ENCODE measurements at regions not wholly inside any gene's neighbourhood (a gene's known extent, or its start where the extent isn't known, plus 50 kb on each side); places are given as distances from the start of the nearest gene placed in this dataset.

DNA sequence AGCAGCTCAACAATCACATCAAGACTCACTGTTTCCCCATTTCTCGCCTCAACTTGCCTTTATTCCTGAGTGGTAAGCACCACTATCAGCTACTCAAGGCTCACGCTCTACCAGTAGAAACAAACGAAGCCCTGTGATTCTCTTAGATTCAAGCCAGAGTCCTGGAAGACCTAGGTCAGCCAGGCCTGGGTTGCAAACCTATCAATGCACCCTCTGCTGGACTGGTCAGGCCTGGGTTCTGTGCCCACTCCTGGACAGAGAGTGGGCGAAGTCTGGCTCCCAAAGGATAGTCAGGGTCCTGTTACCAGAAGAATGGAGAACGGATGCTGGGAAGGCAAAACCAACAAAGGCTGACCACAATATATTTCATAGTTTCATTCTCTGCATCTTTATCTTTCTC is 308.4 kb downstream of the SHQ1 start:
- Histone ChIP-seq H3K4me3 (ENCODE audit: low read length) (no peak overlapping the region), H3K9me3 (ENCODE audit: control insufficient read depth, low read depth, low read length) (no peaks in the 10 kb centered on the region), H3K27ac (ENCODE audit: low read length) (no peak overlapping the region), H3K4me1 (ENCODE audit: control insufficient read depth, insufficient read depth, low read length) (no peaks in the 10 kb centered on the region), H3K36me3 (ENCODE audit: control insufficient read depth, insufficient read depth, low read length) (no peaks in the 10 kb centered on the region), H3K27me3 (ENCODE audit: control insufficient read depth, insufficient read depth, low read length) (no peaks in the 10 kb centered on the region)
- DNase-seq, result no peak
- WGBS (ENCODE audit: insufficient coverage, low lambda C conversion rate), result no CpG with 5 or more reads among the region's 5 CpGs

DNA sequence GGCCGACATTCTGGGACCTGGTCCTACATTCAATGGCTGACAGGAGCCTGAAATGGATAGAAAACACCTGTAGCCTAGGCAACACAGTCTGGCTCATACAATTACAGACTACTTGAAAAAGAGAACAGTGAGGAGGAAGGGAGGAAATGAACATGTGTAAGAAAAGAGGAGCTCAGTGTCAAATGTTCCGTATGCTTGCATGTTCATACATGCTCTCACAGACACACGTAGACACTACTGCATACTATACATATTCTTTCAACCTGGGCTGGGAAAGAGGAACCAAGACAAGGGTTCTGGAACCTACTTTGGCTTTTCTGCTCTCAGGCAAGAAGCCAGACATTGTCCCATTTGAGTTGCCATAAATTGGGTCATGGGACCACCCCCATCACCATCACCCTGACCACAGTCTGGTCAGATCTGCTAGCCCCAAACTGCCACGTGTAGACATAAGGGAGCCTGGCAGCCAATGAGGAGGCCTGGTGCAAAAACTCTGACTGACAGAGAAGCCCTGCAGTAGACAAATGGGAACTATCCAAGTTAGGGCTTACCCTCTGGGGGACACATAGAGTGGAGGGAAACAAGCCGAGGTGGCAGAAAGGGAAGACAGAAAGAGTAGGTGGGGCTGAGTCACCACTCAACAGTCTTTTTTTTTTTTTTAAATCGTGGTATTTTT is 310.0 kb downstream of the SHQ1 start:
- H3K4me1 ChIP-seq (ENCODE audit: control insufficient read depth, insufficient read depth, low read length), result no peaks in the 10 kb centered on the region
- WGBS (ENCODE audit: insufficient coverage, low lambda C conversion rate), result 83% methylated on average over 2 of the region's 6 CpGs

DNA sequence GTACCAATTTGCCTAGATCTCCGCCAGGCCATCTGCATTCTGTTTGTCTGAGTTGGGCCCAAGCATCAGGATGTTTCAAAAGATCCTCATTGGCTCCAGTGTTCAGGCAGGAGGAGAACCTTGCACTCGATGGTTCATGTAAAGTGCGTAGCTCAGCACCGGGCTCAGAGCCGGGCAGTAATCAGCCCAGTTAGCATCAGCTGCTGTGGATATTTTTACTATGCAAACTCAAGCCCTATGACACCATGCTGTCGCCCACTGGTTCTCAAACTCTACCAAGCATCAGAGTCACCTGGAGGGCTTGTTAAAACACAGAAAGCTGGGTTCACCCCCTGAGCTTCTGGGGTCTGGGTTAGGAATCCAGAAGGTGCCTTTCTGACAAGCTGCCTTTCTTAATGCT is 310.8 kb downstream of the SHQ1 start:
- no peak overlapping the region for H3K27ac ChIP-seq (ENCODE audit: low read length)
- no CpG with 5 or more reads among the region's 6 CpGs for WGBS (ENCODE audit: insufficient coverage, low lambda C conversion rate)
- H3K9me3 ChIP-seq (ENCODE audit: control insufficient read depth, low read depth, low read length), result peaks cover 3% of the 10 kb centered on the region
- no peaks in the 10 kb centered on the region for H3K36me3 ChIP-seq (ENCODE audit: control insufficient read depth, insufficient read depth, low read length)
- no peak overlapping the region for H3K4me3 ChIP-seq (ENCODE audit: low read length)
- H3K4me1 ChIP-seq (ENCODE audit: control insufficient read depth, insufficient read depth, low read length), result no peaks in the 10 kb centered on the region
- no peaks in the 10 kb centered on the region for H3K27me3 ChIP-seq (ENCODE audit: control insufficient read depth, insufficient read depth, low read length)
- no peak for DNase-seq

More for the DNA sequence above, 310.0 kb downstream of the SHQ1 start:
- no peak for DNase-seq
- Histone ChIP-seq H3K27ac (ENCODE audit: low read length) (no peak overlapping the region), H3K27me3 (ENCODE audit: control insufficient read depth, insufficient read depth, low read length) (no peaks in the 10 kb centered on the region), H3K9me3 (ENCODE audit: control insufficient read depth, low read depth, low read length) (peaks cover 3% of the 10 kb centered on the region), H3K4me3 (ENCODE audit: low read length) (no peak overlapping the region), H3K36me3 (ENCODE audit: control insufficient read depth, insufficient read depth, low read length) (no peaks in the 10 kb centered on the region)

DNA sequence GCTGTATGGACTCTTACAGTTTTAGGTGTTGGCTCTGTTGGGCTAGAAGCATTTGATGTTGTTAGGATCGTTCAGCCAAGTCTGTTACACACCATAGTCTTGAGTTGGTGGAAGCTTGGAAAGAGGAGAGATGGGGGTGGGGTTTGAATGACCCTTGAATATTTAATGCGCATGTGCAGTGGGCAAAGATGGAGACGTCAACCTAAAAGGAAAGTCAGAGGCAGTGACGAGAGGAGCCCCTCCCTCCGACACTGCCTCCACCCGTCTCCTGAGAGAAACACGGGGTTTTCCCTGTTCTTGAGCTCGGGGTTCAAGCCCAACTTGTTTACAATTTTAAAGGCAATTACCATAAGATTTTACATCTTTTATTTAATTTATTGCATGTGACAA is 311.4 kb downstream of the SHQ1 start:
- Histone ChIP-seq H3K4me3 (ENCODE audit: low read length) (no peak overlapping the region), H3K36me3 (ENCODE audit: control insufficient read depth, insufficient read depth, low read length) (no peaks in the 10 kb centered on the region), H3K4me1 (ENCODE audit: control insufficient read depth, insufficient read depth, low read length) (no peaks in the 10 kb centered on the region), H3K27ac (ENCODE audit: low read length) (no peak overlapping the region), H3K9me3 (ENCODE audit: control insufficient read depth, low read depth, low read length) (peaks cover 3% of the 10 kb centered on the region), H3K27me3 (ENCODE audit: control insufficient read depth, insufficient read depth, low read length) (no peaks in the 10 kb centered on the region)
- whole genome bisulfite sequencing (ENCODE audit: insufficient coverage, low lambda C conversion rate), result no CpG with 5 or more reads among the region's 8 CpGs
- no peak for DNase-seq

DNA sequence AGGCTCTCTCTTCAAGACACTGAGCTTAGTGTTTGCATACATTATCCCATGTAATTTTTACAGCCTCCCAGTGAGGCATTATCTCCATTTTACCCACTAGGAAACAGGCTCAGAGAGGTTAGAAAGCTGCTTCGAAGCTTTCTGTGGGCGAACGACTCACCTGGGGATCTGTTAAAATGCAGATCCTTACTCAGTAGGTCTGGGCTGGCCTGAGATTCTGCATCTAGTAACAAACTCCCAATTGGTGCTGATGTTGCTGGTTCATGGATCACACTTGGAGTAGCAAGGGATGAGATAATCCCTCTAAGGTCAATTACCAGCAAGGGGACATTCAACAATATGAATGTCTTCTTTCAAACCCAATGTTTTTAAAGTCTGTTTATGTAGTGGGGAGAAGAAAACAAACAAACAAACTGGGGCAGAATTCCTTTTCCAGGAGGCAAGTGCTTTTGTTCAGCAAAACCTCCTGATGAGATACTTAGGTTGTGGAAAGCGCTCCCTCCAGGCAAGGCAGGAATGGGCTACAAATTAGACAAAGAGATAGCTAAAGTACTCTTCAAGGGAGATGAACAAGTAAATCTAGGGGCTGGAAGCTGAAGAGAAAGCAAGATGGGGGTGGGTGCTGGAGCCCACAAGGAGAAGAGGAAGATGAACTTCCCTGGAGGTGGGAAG is 311.9 kb downstream of the SHQ1 start:
- no peaks in the 10 kb centered on the region for H3K4me1 ChIP-seq (ENCODE audit: control insufficient read depth, insufficient read depth, low read length)
- no peak for DNase-seq

DNA sequence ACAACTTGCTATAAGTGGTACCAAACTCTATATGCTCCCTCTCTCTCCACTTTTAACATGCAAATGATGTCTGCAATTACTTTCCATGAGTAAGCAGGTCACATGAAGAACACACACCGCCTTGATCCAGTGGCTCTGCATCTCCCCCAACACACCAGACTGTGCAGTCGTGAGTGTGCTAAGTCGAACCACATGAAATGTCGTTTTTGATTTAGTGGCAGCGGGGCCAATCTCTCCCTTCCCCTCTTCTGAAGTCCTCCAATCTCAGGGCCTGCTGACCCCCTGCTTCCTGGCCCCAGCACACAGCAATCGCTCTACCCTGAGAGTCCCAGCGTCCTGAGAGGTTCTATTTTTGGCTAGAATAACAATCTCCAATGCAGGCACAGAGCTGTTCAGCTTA is 312.5 kb downstream of the SHQ1 start:
- Histone ChIP-seq H3K9me3 (ENCODE audit: control insufficient read depth, low read depth, low read length) (peaks cover 3% of the 10 kb centered on the region), H3K27ac (ENCODE audit: low read length) (no peak overlapping the region), H3K27me3 (ENCODE audit: control insufficient read depth, insufficient read depth, low read length) (no peaks in the 10 kb centered on the region), H3K4me3 (ENCODE audit: low read length) (no peak overlapping the region), H3K36me3 (ENCODE audit: control insufficient read depth, insufficient read depth, low read length) (no peaks in the 10 kb centered on the region), H3K4me1 (ENCODE audit: control insufficient read depth, insufficient read depth, low read length) (no peaks in the 10 kb centered on the region)
- WGBS (ENCODE audit: insufficient coverage, low lambda C conversion rate), result no CpG with 5 or more reads among the region's 7 CpGs
- DNase-seq, result no peak

More for the DNA sequence above, 311.9 kb downstream of the SHQ1 start:
- WGBS (ENCODE audit: insufficient coverage, low lambda C conversion rate), result no CpG with 5 or more reads among the region's 4 CpGs
- H3K27me3 ChIP-seq (ENCODE audit: control insufficient read depth, insufficient read depth, low read length), result no peaks in the 10 kb centered on the region
- H3K36me3 ChIP-seq (ENCODE audit: control insufficient read depth, insufficient read depth, low read length), result no peaks in the 10 kb centered on the region
- no peak overlapping the region for H3K27ac ChIP-seq (ENCODE audit: low read length)
- H3K4me3 ChIP-seq (ENCODE audit: low read length), result no peak overlapping the region
- H3K9me3 ChIP-seq (ENCODE audit: control insufficient read depth, low read depth, low read length), result peaks cover 3% of the 10 kb centered on the region

DNA sequence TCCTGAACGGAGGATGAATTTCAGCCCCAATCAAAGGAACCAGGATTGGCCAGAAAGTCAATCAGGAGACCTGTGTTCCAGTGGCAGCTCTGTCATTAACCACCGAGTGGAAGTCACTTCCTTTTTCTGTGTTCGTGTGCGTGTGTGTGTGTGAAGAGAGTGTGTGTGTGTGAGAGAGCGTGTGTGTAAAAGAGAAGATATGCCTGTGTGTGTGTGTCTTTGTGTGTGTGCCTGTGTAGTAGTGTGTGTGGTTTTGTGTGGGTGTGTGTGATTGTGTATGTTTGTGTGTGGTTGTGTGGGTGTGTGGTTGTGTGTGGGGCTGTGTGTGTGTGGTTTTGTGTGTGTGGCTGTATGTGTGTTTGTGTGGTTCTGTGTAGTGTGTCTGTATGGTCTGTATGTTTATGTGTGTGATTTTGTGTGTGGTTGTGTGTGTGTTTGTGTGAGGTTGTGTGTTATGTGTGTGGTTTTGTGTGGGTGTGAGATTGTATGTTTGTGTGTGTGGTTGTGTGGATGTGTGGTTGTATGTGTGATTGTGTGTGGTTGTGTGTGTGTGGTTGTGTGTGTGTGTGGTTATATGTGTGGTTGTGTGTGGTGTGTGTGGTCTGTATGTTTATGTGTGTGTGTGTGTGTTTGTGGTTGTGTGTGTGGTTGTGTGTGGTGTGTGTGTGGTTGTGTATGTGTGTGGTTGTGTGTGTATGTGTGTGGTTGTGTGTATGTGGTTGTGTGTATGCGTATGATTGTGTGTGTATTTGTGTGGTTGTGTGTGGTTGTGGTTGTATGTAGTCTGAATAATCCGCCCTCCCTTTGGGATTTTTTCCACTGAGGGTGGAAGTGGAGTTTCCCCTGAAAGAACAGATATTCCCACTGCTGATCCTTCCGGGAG is 314.4 kb downstream of the SHQ1 start:
- Histone ChIP-seq H3K4me3 (ENCODE audit: low read length) (no peak overlapping the region), H3K27me3 (ENCODE audit: control insufficient read depth, insufficient read depth, low read length) (no peaks in the 10 kb centered on the region), H3K27ac (ENCODE audit: low read length) (no peak overlapping the region), H3K36me3 (ENCODE audit: control insufficient read depth, insufficient read depth, low read length) (no peaks in the 10 kb centered on the region), H3K9me3 (ENCODE audit: control insufficient read depth, low read depth, low read length) (peaks cover 3% of the 10 kb centered on the region), H3K4me1 (ENCODE audit: control insufficient read depth, insufficient read depth, low read length) (no peaks in the 10 kb centered on the region)
- no peak for DNase-seq
- 93% methylated on average over 3 of the region's 8 CpGs for WGBS (ENCODE audit: insufficient coverage, low lambda C conversion rate)

DNA sequence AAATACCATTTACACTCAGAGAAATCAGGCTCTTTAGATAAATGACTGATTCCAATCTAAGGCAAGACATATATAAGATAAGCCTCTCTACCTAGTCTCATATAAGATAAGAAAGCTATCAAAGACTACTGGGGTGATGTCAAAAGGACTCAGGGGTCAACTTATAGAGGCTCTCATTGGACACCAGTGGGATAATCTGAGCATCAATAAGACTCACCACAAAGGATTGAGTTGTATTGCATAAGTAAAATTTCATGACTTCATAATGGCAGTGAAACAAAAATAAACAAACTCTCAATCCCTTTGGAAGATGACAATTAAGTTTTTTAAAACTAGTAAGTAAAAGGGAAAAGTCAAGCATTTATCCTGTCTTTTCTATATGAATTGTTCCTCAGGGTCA is 317.8 kb downstream of the SHQ1 start:
- H3K27me3 ChIP-seq (ENCODE audit: control insufficient read depth, insufficient read depth, low read length), result no peaks in the 10 kb centered on the region
- no peak for DNase-seq
- H3K9me3 ChIP-seq (ENCODE audit: control insufficient read depth, low read depth, low read length), result peaks cover 3% of the 10 kb centered on the region

DNA sequence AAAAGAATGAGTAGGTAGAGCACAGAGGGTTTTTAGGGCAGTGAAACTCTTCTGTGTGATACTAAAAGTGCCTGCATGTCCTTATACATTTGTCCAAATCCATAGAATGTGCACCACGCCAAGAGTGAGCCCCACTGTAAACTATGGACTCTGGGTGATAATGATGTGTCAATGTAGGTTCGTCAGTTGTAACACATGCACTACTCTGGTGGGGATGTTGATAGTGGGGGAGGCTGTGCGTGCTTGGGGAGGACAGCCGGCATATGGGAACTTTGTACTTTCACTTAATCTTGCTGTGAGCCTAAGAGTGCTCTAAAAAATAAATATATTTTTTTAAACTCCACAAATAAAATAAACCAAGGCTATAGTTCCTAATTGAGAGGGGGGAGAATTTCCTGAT is 319.2 kb downstream of the SHQ1 start:
- peaks cover 2% of the 10 kb centered on the region for H3K9me3 ChIP-seq (ENCODE audit: control insufficient read depth, low read depth, low read length)
- H3K4me1 ChIP-seq (ENCODE audit: control insufficient read depth, insufficient read depth, low read length), result no peaks in the 10 kb centered on the region
- H3K27ac ChIP-seq (ENCODE audit: low read length), result no peak overlapping the region
- H3K36me3 ChIP-seq (ENCODE audit: control insufficient read depth, insufficient read depth, low read length), result no peaks in the 10 kb centered on the region
- no CpG with 5 or more reads among the region's 4 CpGs for WGBS (ENCODE audit: insufficient coverage, low lambda C conversion rate)
- DNase-seq, result peak; percentile 57 to 77
- no peak overlapping the region for H3K4me3 ChIP-seq (ENCODE audit: low read length)
- no peaks in the 10 kb centered on the region for H3K27me3 ChIP-seq (ENCODE audit: control insufficient read depth, insufficient read depth, low read length)

More for the DNA sequence above, 317.8 kb downstream of the SHQ1 start:
- Histone ChIP-seq H3K4me1 (ENCODE audit: control insufficient read depth, insufficient read depth, low read length) (no peaks in the 10 kb centered on the region), H3K4me3 (ENCODE audit: low read length) (no peak overlapping the region), H3K36me3 (ENCODE audit: control insufficient read depth, insufficient read depth, low read length) (no peaks in the 10 kb centered on the region), H3K27ac (ENCODE audit: low read length) (no peak overlapping the region)

DNA sequence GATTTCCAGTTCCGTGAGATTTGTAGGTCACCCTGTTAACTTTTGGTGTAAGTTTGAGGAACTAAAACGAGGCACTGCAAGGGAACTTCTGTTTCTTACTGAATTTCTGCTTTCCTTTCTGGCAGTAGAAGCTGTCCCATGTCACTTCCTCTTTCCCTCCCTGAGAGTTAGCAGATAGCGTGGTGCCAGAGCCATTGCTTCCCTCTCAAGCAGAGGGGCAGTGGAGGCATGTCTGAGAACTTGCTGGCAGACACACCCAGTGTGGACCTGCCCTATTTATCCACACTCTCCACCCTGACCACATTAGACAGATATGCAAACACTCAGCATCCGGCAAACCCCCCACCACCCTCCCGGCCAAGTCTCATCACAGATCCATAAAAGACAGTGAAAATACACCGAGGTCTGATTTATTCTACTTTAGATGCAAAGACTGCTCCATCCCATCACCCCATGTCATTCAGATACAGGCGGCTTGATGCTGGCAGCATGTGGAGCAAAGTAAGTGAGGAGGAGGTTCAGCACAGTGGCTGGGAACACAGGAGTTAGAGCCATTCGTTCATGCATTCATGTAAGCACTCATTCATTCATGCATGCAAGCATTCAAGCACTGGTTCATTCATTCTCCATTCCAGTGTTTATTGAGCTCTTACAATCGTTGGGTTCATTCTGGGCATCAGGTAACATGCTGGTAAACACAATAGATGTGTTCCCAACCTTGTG is 324.7 kb downstream of the SHQ1 start:
- Histone ChIP-seq H3K36me3 (ENCODE audit: control insufficient read depth, insufficient read depth, low read length) (no peaks in the 10 kb centered on the region), H3K27ac (ENCODE audit: low read length) (peak overlapping the region; percentile 25), H3K27me3 (ENCODE audit: control insufficient read depth, insufficient read depth, low read length) (no peaks in the 10 kb centered on the region), H3K4me1 (ENCODE audit: control insufficient read depth, insufficient read depth, low read length) (no peaks in the 10 kb centered on the region), H3K9me3 (ENCODE audit: control insufficient read depth, low read depth, low read length) (no peaks in the 10 kb centered on the region), H3K4me3 (ENCODE audit: low read length) (no peak overlapping the region)
- peak; percentile 9 to 53 for DNase-seq
- WGBS (ENCODE audit: insufficient coverage, low lambda C conversion rate), result 40% methylated on average over 1 of the region's 9 CpGs
